Body of pancreas (tissue), 4 donors: ENCODE measurements at regions not wholly inside any gene's neighbourhood (a gene's known extent, or its start where the extent isn't known, plus 50 kb on each side); places are given as distances from the start of the nearest gene placed in this dataset.

ENCODE experiments used
- ATAC-seq: fragments of 150-250 bp; one replicate; pipeline ENCODE4 v1.9.1; 2016
- DNase-seq, 4 donors: peaks; one replicate each; pipeline ENCODE4 v3.0.0-alpha.2; 2019
- H3K27ac ChIP-seq, 4 donors: fragments of 200-600 bp; sonication (generic); 1 replicate in 3 of 4; 2 replicates in 1 of 4; pipeline versions ENCODE4 v1.5.1 to v1.6.1; 2016 to 2019; ENCODE audit warnings: mild to moderate bottlenecking in 1 of 4, mixed read lengths in 1 of 4, moderate library complexity in 1 of 4
- H3K27me3 ChIP-seq, 2 donors: fragments of 200-600 bp; sonication (generic); one replicate each; pipeline ENCODE4 v1.6.0; 2016; ENCODE audit warnings: mild to moderate bottlenecking in 1 of 2
- H3K36me3 ChIP-seq, 2 donors: fragments of 200-600 bp; sonication (generic); replicated peaks in 1 of 2; 2 replicates each; pipeline ENCODE4 v1.5.1; 2016; ENCODE audit warnings: low read depth in 2 of 2; ENCODE audit not compliant: insufficient read depth in 1 of 2
- H3K4me1 ChIP-seq: fragments of 200-600 bp; sonication (generic); one replicate; pipeline ENCODE4 v1.6.0; 2016
- H3K4me3 ChIP-seq, 2 donors: fragments of 200-600 bp; sonication (generic); 1 replicate in 1 of 2; 2 replicates in 1 of 2; pipeline ENCODE4 v1.5.1; 2016 to 2019
- H3K9me3 ChIP-seq, 3 donors: fragments of 200-600 bp; sonication (generic); 1 replicate in 2 of 3; 2 replicates in 1 of 3; pipeline ENCODE4 v1.5.1; 2016
- CTCF ChIP-seq, 7 experiments: fragments of 450-650 bp in 4 of 7; fragments of 200-600 bp in 3 of 7; sonication (generic) in 3 of 7; IDR thresholded peaks; one replicate each; pipeline ENCODE4 v1.5.1; 2016 to 2019; ENCODE audit warnings: antibody characterized with exemption in 7 of 7
- POLR2A ChIP-seq, 3 donors: fragments of 450-650 bp; IDR thresholded peaks; one replicate each; pipeline ENCODE4 v1.6.1; 2016; ENCODE audit warnings: antibody characterized with exemption in 3 of 3, mild to moderate bottlenecking in 2 of 3
- WGBS, 2 donors: methylation state at CpG; one replicate each; pipeline ENCODE4 v1.1.5; 2017; 5-methylcytosine and 5-hydroxymethylcytosine counted together
- intact Hi-C: fragments of 100-400 bp; cut with DNase I; formaldehyde crosslinking; loops from one replicate; pipeline ENCODE4 v1.15.1; 2023

GRCh38 chr3:41094351-41094750 lies 105.0 kb upstream of the CTNNB1 start:
- 83 to 90% methylated on average over 4 of the region's 4 CpGs for WGBS, 2 donors
- DNase-seq (no peak), ATAC-seq (no peak)
- Histone ChIP-seq H3K4me3 (no peak overlapping the region), H3K27ac (no peak overlapping the region), H3K4me1 (no peaks in the 10 kb centered on the region), H3K27me3 (no peaks in the 10 kb centered on the region), H3K36me3 (no peaks in the 10 kb centered on the region), H3K9me3 (no peaks in the 10 kb centered on the region)
- TF ChIP-seq POLR2A (IDR thresholded peaks at IDR 0.05) (no peak), CTCF (IDR thresholded peaks at IDR 0.05) (no peak)
- intact Hi-C loops = no loop called here

GRCh38 chr3:41095702-41096101 lies 103.6 kb upstream of the CTNNB1 start:
- TF ChIP-seq CTCF (IDR thresholded peaks at IDR 0.05) (peak in 4 of 7 experiments; percentile 16 to 27 (median 21)), POLR2A (IDR thresholded peaks at IDR 0.05) (no peak)
- Histone ChIP-seq H3K4me1 (no peaks in the 10 kb centered on the region), H3K4me3 (no peak overlapping the region), H3K9me3 (no peaks in the 10 kb centered on the region), H3K27me3 (no peaks in the 10 kb centered on the region), H3K36me3 (no peaks in the 10 kb centered on the region), H3K27ac (no peak overlapping the region)
- intact Hi-C loops = no loop called here
- WGBS, 2 donors = 65 to 69% methylated on average over 8 of the region's 8 CpGs
- no peak for DNase-seq
- ATAC-seq = no peak

- Histone ChIP-seq H3K4me1 (peaks cover 4% of the 10 kb centered on the region), H3K27me3 (no peaks in the 10 kb centered on the region), H3K9me3 (no peaks in the 10 kb centered on the region), H3K27ac (no peak overlapping the region), H3K4me3 (no peak overlapping the region), H3K36me3 (no peaks in the 10 kb centered on the region)
- intact Hi-C loops = no loop called here
- 78% methylated on average over 3 of the region's 3 CpGs for WGBS, 2 donors
- DNase-seq = no peak
- no peak for ATAC-seq
- TF ChIP-seq CTCF (IDR thresholded peaks at IDR 0.05) = no peak
- no peak for TF ChIP-seq POLR2A (IDR thresholded peaks at IDR 0.05)
Measured at GRCh38 chr3:41097896-41098496, 101.3 kb upstream of the CTNNB1 start.

- TF ChIP-seq POLR2A (IDR thresholded peaks at IDR 0.05) (no peak), CTCF (IDR thresholded peaks at IDR 0.05) (no peak)
- Histone ChIP-seq H3K9me3 (no peaks in the 10 kb centered on the region), H3K27me3 (no peaks in the 10 kb centered on the region), H3K4me1 (peaks cover 15% of the 10 kb centered on the region), H3K27ac (no peak overlapping the region), H3K4me3 (no peak overlapping the region), H3K36me3 (no peaks in the 10 kb centered on the region)
- WGBS, 2 donors = 92 to 97% methylated on average over 1 of the region's 1 CpG
- no peak for DNase-seq
- intact Hi-C loops = no loop called here
- ATAC-seq = no peak
Measured at GRCh38 chr3:41101231-41101630, 98.1 kb upstream of the CTNNB1 start.

- TF ChIP-seq POLR2A (IDR thresholded peaks at IDR 0.05) (no peak), CTCF (IDR thresholded peaks at IDR 0.05) (no peak)
- ATAC-seq (no peak), DNase-seq (no peak)
- 71 to 77% methylated on average over 5 of the region's 5 CpGs for WGBS, 2 donors
- peaks cover 15% of the 10 kb centered on the region for H3K4me1 ChIP-seq
- no peak overlapping the region for H3K27ac ChIP-seq
- no peaks in the 10 kb centered on the region for H3K36me3 ChIP-seq
- H3K4me3 ChIP-seq = no peak overlapping the region
- no peaks in the 10 kb centered on the region for H3K9me3 ChIP-seq
- intact Hi-C loops = no loop called here
- no peaks in the 10 kb centered on the region for H3K27me3 ChIP-seq
Measured at GRCh38 chr3:41102053-41102556, 97.2 kb upstream of the CTNNB1 start.
